ENCODE measurements at regions not wholly inside any gene's neighbourhood (a gene's known extent, or its start where the extent isn't known, plus 50 kb on each side); places are given as distances from the start of the nearest gene placed in this dataset.

- 58% methylated on average over 2 of the region's 2 CpGs for WGBS
- H3K4me3 ChIP-seq (ENCODE audit: low read depth in 1 of 3, low read length in 3 of 3) = no peak overlapping the region
These were observed 58.5 kb upstream of the SPHKAP start for GRCh38 chr2:228239907-228240561.

GRCh38 chr2:228239207-228239906 is 57.9 kb upstream of the SPHKAP start:
- Histone ChIP-seq H3K4me3 (ENCODE audit: low read depth in 1 of 3, low read length in 3 of 3) (no peak overlapping the region), H3K36me3 (ENCODE audit: control insufficient read depth in 4 of 4, insufficient read depth in 3 of 4, low read depth in 1 of 4, low read length in 3 of 4) (no peaks in the 10 kb centered on the region), H3K4me1 (ENCODE audit: control insufficient read depth in 4 of 4, insufficient read depth in 4 of 4, low read length in 3 of 4) (no peaks in the 10 kb centered on the region), H3K9me3 (ENCODE audit: control insufficient read depth in 4 of 4, low read length in 3 of 4) (no peaks in the 10 kb centered on the region), H3K27ac (ENCODE audit: low read depth in 1 of 2, low read length in 2 of 2) (no peak overlapping the region), H3K27me3 (ENCODE audit: control insufficient read depth in 4 of 4, insufficient read depth in 4 of 4, low read length in 3 of 4) (no peaks in the 10 kb centered on the region), H3K9ac (ENCODE audit: low read depth in 1 of 2, low read length in 2 of 2) (no peak overlapping the region)
- DNase-seq (ENCODE audit: low spot score) = no peak
- no peak for TF ChIP-seq CTCF (IDR thresholded peaks at IDR 0.05; ENCODE audit: low read depth, low read length, missing input control)
- no peak for TF ChIP-seq ATF3 (IDR thresholded peaks at IDR 0.05)
- no peak for TF ChIP-seq NR2F2 (IDR thresholded peaks at IDR 0.05)
- TF ChIP-seq YY1 (IDR thresholded peaks at IDR 0.05) = no peak
- no peak for TF ChIP-seq RAD21 (IDR thresholded peaks at IDR 0.05)
- no peak for TF ChIP-seq HNF4A (conservative IDR thresholded peaks at IDR 0.05)
- TF ChIP-seq EGR1 (IDR thresholded peaks at IDR 0.05; ENCODE audit: low read depth in 2 of 2) = no peak
- TF ChIP-seq RXRA (IDR thresholded peaks at IDR 0.05) = no peak
- no peak for TF ChIP-seq SP1 (IDR thresholded peaks at IDR 0.05)
- TF ChIP-seq HNF4G (IDR thresholded peaks at IDR 0.05) = no peak
- no peak for TF ChIP-seq FOXA2 (IDR thresholded peaks at IDR 0.05)
- TF ChIP-seq JUND (IDR thresholded peaks at IDR 0.05) = no peak
- whole genome bisulfite sequencing = 47% methylated on average over 1 of the region's 1 CpG

More at GRCh38 chr2:228239907-228240561, 58.5 kb upstream of the SPHKAP start:
- Histone ChIP-seq H3K4me1 (ENCODE audit: control insufficient read depth in 4 of 4, insufficient read depth in 4 of 4, low read length in 3 of 4) (no peaks in the 10 kb centered on the region), H3K9ac (ENCODE audit: low read depth in 1 of 2, low read length in 2 of 2) (no peak overlapping the region), H3K36me3 (ENCODE audit: control insufficient read depth in 4 of 4, insufficient read depth in 3 of 4, low read depth in 1 of 4, low read length in 3 of 4) (no peaks in the 10 kb centered on the region), H3K27me3 (ENCODE audit: control insufficient read depth in 4 of 4, insufficient read depth in 4 of 4, low read length in 3 of 4) (no peaks in the 10 kb centered on the region), H3K27ac (ENCODE audit: low read depth in 1 of 2, low read length in 2 of 2) (no peak overlapping the region), H3K9me3 (ENCODE audit: control insufficient read depth in 4 of 4, low read length in 3 of 4) (no peaks in the 10 kb centered on the region)
- no peak for TF ChIP-seq ZBTB33 (IDR thresholded peaks at IDR 0.05)
- TF ChIP-seq CTCF (IDR thresholded peaks at IDR 0.05; ENCODE audit: low read depth, low read length, missing input control) = no peak
- TF ChIP-seq FOXA2 (IDR thresholded peaks at IDR 0.05) = no peak
- no peak for TF ChIP-seq EGR1 (IDR thresholded peaks at IDR 0.05; ENCODE audit: low read depth in 2 of 2)
- no peak for DNase-seq (ENCODE audit: low spot score)

Data from liver (tissue), 8 donors.